DOHH2 (cell line): ENCODE measurements at regions not wholly inside any gene's neighbourhood (a gene's known extent, or its start where the extent isn't known, plus 50 kb on each side); places are given as distances from the start of the nearest gene placed in this dataset.

Source experiments
- H3F3A ChIP-seq: fragments of 200-600 bp; sonication (generic), shearing (Covaris generic); 2 replicates; pipeline ENCODE4 v1.6.0; 2016; ENCODE audit warnings: antibody characterized with exemption, mild to moderate bottlenecking; ENCODE audit not compliant: control insufficient read depth, insufficient read depth
- H3K27ac ChIP-seq: fragments of 200-600 bp; sonication (generic); 2 replicates; pipeline ENCODE4 v1.5.1; 2014; ENCODE audit warnings: low read depth, mild to moderate bottlenecking, low read length, moderate library complexity
- H3K27me3 ChIP-seq: fragments of 200-600 bp; sonication (generic); 2 replicates; pipeline ENCODE4 v1.6.1; 2014; ENCODE audit warnings: mild to moderate bottlenecking, low read length, mixed read lengths; ENCODE audit not compliant: control insufficient read depth
- H3K36me3 ChIP-seq: fragments of 200-600 bp; sonication (generic); 2 replicates; pipeline ENCODE4 v1.6.1; 2014; ENCODE audit warnings: mild to moderate bottlenecking, low read length, moderate library complexity, mixed read lengths; ENCODE audit not compliant: control insufficient read depth
- H3K4me1 ChIP-seq: fragments of 200-600 bp; sonication (generic); 2 replicates; pipeline ENCODE4 v1.6.1; 2014; ENCODE audit warnings: mild to moderate bottlenecking, low read length, mixed read lengths; ENCODE audit not compliant: control insufficient read depth
- H3K4me2 ChIP-seq: fragments of 200-600 bp; sonication (generic); 2 replicates; pipeline ENCODE4 v1.6.0; 2014; ENCODE audit warnings: mild to moderate bottlenecking, low read length, moderate library complexity
- H3K4me3 ChIP-seq: fragments of 200-600 bp; sonication (generic); 2 replicates; pipeline ENCODE4 v1.5.1; 2014; ENCODE audit warnings: mild to moderate bottlenecking, low read length, mixed read lengths
- H3K79me2 ChIP-seq: fragments of 200-600 bp; sonication (generic); 2 replicates; pipeline ENCODE4 v1.6.1; 2014; ENCODE audit warnings: mild to moderate bottlenecking, low read length, mixed read lengths; ENCODE audit not compliant: control insufficient read depth
- H3K9me2 ChIP-seq: fragments of 200-600 bp; sonication (generic); replicated peaks from 2 replicates; pipeline ENCODE4 v1.6.1; 2014; ENCODE audit warnings: mild to moderate bottlenecking, low read length, mixed read lengths; ENCODE audit not compliant: control insufficient read depth
- H3K9me3 ChIP-seq: fragments of 200-600 bp; sonication (generic); 2 replicates; pipeline ENCODE4 v1.6.1; 2014; ENCODE audit warnings: antibody characterized with exemption, low read length, mixed read lengths; ENCODE audit not compliant: control insufficient read depth, insufficient read depth
- H4K20me1 ChIP-seq: fragments of 200-600 bp; sonication (generic); 2 replicates; pipeline ENCODE4 v1.6.0; 2014; ENCODE audit warnings: low read depth, mild to moderate bottlenecking, antibody characterized with exemption, low read length, moderate library complexity; ENCODE audit not compliant: control insufficient read depth, insufficient read depth
- EZH2phosphoT487 ChIP-seq: fragments of 200-600 bp; sonication (generic); IDR thresholded peaks from 2 replicates; pipeline ENCODE4 v1.6.1; 2017; ENCODE audit warnings: borderline replicate concordance, mild to moderate bottlenecking, antibody characterized with exemption, low read length, moderate library complexity, mixed read lengths
- TF ChIP-seq, protein P1 (sequence below): fragments of 200-600 bp; sonication (generic); IDR thresholded peaks from one replicate; pipeline ENCODE4 v1.5.1; 2014; ENCODE audit warnings: antibody characterized with exemption, mild to moderate bottlenecking, low read depth, low read length; ENCODE audit not compliant: poor library complexity, severe bottlenecking

DNA sequence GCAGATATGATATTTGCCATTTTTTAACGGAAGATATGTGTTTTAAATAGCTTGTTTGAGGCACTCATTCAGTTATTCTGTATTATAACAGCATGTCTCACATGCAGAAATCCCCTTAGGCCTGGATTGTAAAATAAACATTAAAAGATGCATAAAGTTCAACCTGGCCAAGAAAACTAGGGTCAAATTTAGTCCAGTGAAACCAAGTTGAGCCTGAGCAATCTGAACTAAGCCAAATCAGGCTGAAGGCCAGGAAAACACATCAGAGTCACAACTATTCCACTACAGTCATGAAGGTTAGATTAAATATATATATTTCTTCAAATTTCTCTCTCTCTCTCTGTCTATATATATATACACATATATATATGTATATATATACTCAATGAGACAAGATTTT lies 504.8 kb downstream of the SLITRK1 start:
- TF ChIP-seq EZH2phosphoT487 = no peak
- TF ChIP-seq, protein P1, sequence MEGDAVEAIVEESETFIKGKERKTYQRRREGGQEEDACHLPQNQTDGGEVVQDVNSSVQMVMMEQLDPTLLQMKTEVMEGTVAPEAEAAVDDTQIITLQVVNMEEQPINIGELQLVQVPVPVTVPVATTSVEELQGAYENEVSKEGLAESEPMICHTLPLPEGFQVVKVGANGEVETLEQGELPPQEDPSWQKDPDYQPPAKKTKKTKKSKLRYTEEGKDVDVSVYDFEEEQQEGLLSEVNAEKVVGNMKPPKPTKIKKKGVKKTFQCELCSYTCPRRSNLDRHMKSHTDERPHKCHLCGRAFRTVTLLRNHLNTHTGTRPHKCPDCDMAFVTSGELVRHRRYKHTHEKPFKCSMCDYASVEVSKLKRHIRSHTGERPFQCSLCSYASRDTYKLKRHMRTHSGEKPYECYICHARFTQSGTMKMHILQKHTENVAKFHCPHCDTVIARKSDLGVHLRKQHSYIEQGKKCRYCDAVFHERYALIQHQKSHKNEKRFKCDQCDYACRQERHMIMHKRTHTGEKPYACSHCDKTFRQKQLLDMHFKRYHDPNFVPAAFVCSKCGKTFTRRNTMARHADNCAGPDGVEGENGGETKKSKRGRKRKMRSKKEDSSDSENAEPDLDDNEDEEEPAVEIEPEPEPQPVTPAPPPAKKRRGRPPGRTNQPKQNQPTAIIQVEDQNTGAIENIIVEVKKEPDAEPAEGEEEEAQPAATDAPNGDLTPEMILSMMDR = no peak
- Histone ChIP-seq H3F3A (no peaks in the 10 kb centered on the region), H3K4me3 (no peak overlapping the region), H3K36me3 (no peaks in the 10 kb centered on the region), H3K9me3 (peaks cover 7% of the 10 kb centered on the region; the same call in 1 of the 2 replicates), H3K79me2 (no peaks in the 10 kb centered on the region), H3K27me3 (no peaks in the 10 kb centered on the region), H3K27ac (no peak overlapping the region), H3K4me1 (no peaks in the 10 kb centered on the region), H3K4me2 (no peak overlapping the region), H4K20me1 (no peaks in the 10 kb centered on the region), H3K9me2 (no peaks in the 10 kb centered on the region)

DNA sequence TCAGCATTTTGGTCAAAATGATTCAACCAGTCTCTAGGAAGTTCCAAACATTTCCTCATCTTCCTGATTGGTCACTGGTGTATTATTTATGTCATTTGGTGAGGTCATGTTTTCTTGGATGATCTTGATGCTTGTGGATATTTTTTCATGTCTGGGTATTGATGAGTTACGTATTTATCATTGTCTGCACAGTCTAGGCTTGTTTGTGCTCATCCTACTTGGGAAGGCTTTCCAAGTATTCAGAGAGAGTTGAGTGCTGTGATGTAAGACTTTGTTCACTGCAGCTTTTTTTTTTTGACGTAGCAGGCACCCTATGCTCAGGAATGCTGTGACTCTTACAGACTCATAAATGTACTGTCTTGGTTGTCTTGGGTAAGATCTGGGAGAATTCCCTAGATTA lies 509.5 kb downstream of the SLITRK1 start:
- H3F3A ChIP-seq = no peaks in the 10 kb centered on the region
- H3K4me2 ChIP-seq = no peak overlapping the region
- no peaks in the 10 kb centered on the region for H3K9me2 ChIP-seq
- H3K9me3 ChIP-seq = peaks cover 7% of the 10 kb centered on the region; the same call in 1 of the 2 replicates
- no peaks in the 10 kb centered on the region for H3K36me3 ChIP-seq
- no peaks in the 10 kb centered on the region for H3K4me1 ChIP-seq
- TF ChIP-seq, protein P1 = no peak
- TF ChIP-seq EZH2phosphoT487 = no peak
- H3K27ac ChIP-seq = no peak overlapping the region
- no peak overlapping the region for H3K4me3 ChIP-seq
- H3K79me2 ChIP-seq = no peaks in the 10 kb centered on the region
- H4K20me1 ChIP-seq = no peaks in the 10 kb centered on the region
- no peaks in the 10 kb centered on the region for H3K27me3 ChIP-seq

DNA sequence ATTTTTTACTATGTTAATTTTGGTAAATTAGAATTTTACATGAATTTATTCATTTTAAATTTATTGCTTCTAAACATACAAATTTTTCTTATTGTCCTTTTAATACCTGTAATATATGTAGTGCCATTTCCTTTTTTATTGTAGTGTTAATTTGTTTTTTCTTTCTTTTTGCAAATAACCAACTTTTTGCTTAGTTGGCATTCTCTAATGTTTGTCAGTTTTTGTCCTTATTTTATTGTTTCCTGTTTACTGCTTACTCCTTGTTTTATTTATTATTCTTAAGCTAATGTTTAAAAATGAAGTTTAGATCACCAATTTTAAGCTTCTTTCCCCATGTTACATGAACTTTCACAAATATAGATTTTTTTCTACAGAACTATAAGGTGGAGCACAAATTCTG lies 516.6 kb downstream of the SLITRK1 start:
- H4K20me1 ChIP-seq = no peaks in the 10 kb centered on the region
- no peak overlapping the region for H3K27ac ChIP-seq
- no peaks in the 10 kb centered on the region for H3K36me3 ChIP-seq
- TF ChIP-seq, protein P1 = no peak
- H3K4me2 ChIP-seq = no peak overlapping the region
- H3K79me2 ChIP-seq = no peaks in the 10 kb centered on the region
- no peaks in the 10 kb centered on the region for H3K4me1 ChIP-seq
- H3F3A ChIP-seq = no peaks in the 10 kb centered on the region
- no peaks in the 10 kb centered on the region for H3K9me2 ChIP-seq
- no peaks in the 10 kb centered on the region for H3K27me3 ChIP-seq
- H3K4me3 ChIP-seq = no peak overlapping the region
- no peaks in the 10 kb centered on the region for H3K9me3 ChIP-seq

DNA sequence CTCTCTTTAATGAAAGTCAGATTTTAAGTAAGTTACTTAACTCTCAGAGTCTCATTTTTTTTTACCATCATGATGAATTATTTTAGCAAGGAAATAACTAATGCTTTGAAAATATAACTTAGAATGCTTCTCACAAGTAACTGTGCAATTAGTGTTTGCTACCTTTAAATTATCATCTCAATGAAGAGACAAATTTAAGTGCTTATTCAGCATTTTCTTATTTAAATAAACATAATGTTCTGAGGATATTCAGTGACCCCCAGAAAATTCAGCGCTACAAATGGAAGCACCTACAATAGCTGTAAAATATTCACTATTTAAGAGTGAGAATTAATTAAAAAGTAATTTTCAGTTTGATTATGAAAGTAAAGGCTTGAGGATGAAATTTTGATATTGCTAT lies 527.2 kb downstream of the SLITRK1 start:
- H4K20me1 ChIP-seq = no peaks in the 10 kb centered on the region
- no peak overlapping the region for H3K4me3 ChIP-seq
- no peaks in the 10 kb centered on the region for H3K4me1 ChIP-seq
- H3F3A ChIP-seq = no peaks in the 10 kb centered on the region
- no peaks in the 10 kb centered on the region for H3K9me3 ChIP-seq
- H3K9me2 ChIP-seq = no peaks in the 10 kb centered on the region
- H3K36me3 ChIP-seq = no peaks in the 10 kb centered on the region
- TF ChIP-seq, protein P1 = no peak
- TF ChIP-seq EZH2phosphoT487 = no peak
- no peak overlapping the region for H3K4me2 ChIP-seq
- H3K79me2 ChIP-seq = no peaks in the 10 kb centered on the region
- no peak overlapping the region for H3K27ac ChIP-seq
- H3K27me3 ChIP-seq = no peaks in the 10 kb centered on the region
